Eye (tissue), 1 donor: ENCODE measurements at regions not wholly inside any gene's neighbourhood (a gene's known extent, or its start where the extent isn't known, plus 50 kb on each side); places are given as distances from the start of the nearest gene placed in this dataset.

ENCODE experiments used
- DNase-seq: peaks from one replicate; pipeline ENCODE4 v3.0.0-alpha.2; 2015

GRCh38 chr21:27112186-27112585 is 145.3 kb upstream of the ADAMTS5 start:
- DNase-seq = no peak

- DNase-seq = no peak
These were observed 144.1 kb upstream of the ADAMTS5 start for GRCh38 chr21:27110956-27111355.

GRCh38 chr21:27108701-27109100 is 141.8 kb upstream of the ADAMTS5 start:
- DNase-seq = no peak

- DNase-seq = no peak
These were observed 141.3 kb upstream of the ADAMTS5 start for GRCh38 chr21:27108228-27108627.

- DNase-seq = no peak
These were observed 138.1 kb upstream of the ADAMTS5 start for GRCh38 chr21:27104846-27105431.

- no peak for DNase-seq
These were observed 136.9 kb upstream of the ADAMTS5 start for GRCh38 chr21:27103768-27104167.

- no peak for DNase-seq
These were observed 134.6 kb upstream of the ADAMTS5 start for GRCh38 chr21:27101523-27101922.

GRCh38 chr21:27094184-27094948 is 127.5 kb upstream of the ADAMTS5 start:
- no peak for DNase-seq

- no peak for DNase-seq
These were observed 119.7 kb upstream of the ADAMTS5 start for GRCh38 chr21:27086630-27087029.

- no peak for DNase-seq
These were observed 119.3 kb upstream of the ADAMTS5 start for GRCh38 chr21:27086186-27086585.

- no peak for DNase-seq
These were observed 118.5 kb upstream of the ADAMTS5 start for GRCh38 chr21:27085387-27085786.

- DNase-seq = no peak
These were observed 116.3 kb upstream of the ADAMTS5 start for GRCh38 chr21:27083144-27083543.

- DNase-seq = no peak
These were observed 115.6 kb upstream of the ADAMTS5 start for GRCh38 chr21:27082431-27083010.

- peak; percentile 22 for DNase-seq
These were observed 112.8 kb upstream of the ADAMTS5 start for GRCh38 chr21:27079636-27080240.

- peak; percentile 24 for DNase-seq
These were observed 112.0 kb upstream of the ADAMTS5 start for GRCh38 chr21:27078915-27079314.

- peak; percentile 30 for DNase-seq
These were observed 110.6 kb upstream of the ADAMTS5 start for GRCh38 chr21:27077501-27077900.

GRCh38 chr21:27076025-27076424 is 109.1 kb upstream of the ADAMTS5 start:
- DNase-seq = no peak

GRCh38 chr21:27070861-27071670 is 104.2 kb upstream of the ADAMTS5 start:
- DNase-seq = no peak

- no peak for DNase-seq
These were observed 101.9 kb upstream of the ADAMTS5 start for GRCh38 chr21:27068811-27069210.

GRCh38 chr21:27067226-27067625 is 100.3 kb upstream of the ADAMTS5 start:
- no peak for DNase-seq

GRCh38 chr21:27062443-27062842 is 95.6 kb upstream of the ADAMTS5 start:
- DNase-seq = no peak

- DNase-seq = no peak
These were observed 94.9 kb upstream of the ADAMTS5 start for GRCh38 chr21:27061770-27062169.

GRCh38 chr21:27060190-27060589 is 93.3 kb upstream of the ADAMTS5 start:
- no peak for DNase-seq
